Body of pancreas (tissue), 4 donors: ENCODE measurements at regions not wholly inside any gene's neighbourhood (a gene's known extent, or its start where the extent isn't known, plus 50 kb on each side); places are given as distances from the start of the nearest gene placed in this dataset.

ENCODE experiments used
- CTCF ChIP-seq, 7 experiments: fragments of 450-650 bp in 4 of 7; fragments of 200-600 bp in 3 of 7; sonication (generic) in 3 of 7; IDR thresholded peaks; one replicate each; pipeline ENCODE4 v1.5.1; 2016 to 2019; ENCODE audit warnings: antibody characterized with exemption in 7 of 7
- POLR2A ChIP-seq, 3 donors: fragments of 450-650 bp; IDR thresholded peaks; one replicate each; pipeline ENCODE4 v1.6.1; 2016; ENCODE audit warnings: antibody characterized with exemption in 3 of 3, mild to moderate bottlenecking in 2 of 3

GRCh38 chr3:3280396-3280795 is 100.9 kb upstream of the CRBN start:
- no peak for TF ChIP-seq CTCF (IDR thresholded peaks at IDR 0.05)
- no peak for TF ChIP-seq POLR2A (IDR thresholded peaks at IDR 0.05)
